SK-N-SH treated with all-trans-retinoic acid at 6 μM for 48 hours (cell line): ENCODE measurements at regions not wholly inside any gene's neighbourhood (a gene's known extent, or its start where the extent isn't known, plus 50 kb on each side); places are given as distances from the start of the nearest gene placed in this dataset.

Experiments
- BACH2 ChIP-seq: fragments of 250-450 bp; sonication (Bioruptor Pico); IDR thresholded peaks from 2 replicates; pipeline ENCODE4 v1.9.0; 2021; ENCODE audit warnings: mild to moderate bottlenecking, borderline replicate concordance
- CREB5 ChIP-seq: fragments of 250-450 bp; sonication (Bioruptor Pico); IDR thresholded peaks from 2 replicates; pipeline ENCODE4 v1.5.1; 2020; ENCODE audit warnings: low read depth, mild to moderate bottlenecking, moderate library complexity
- CSRNP3 ChIP-seq: fragments of 250-450 bp; sonication (Bioruptor Pico); IDR thresholded peaks from 2 replicates; pipeline ENCODE4 v1.5.1; 2021; ENCODE audit warnings: mild to moderate bottlenecking, moderate library complexity
- ESRRG ChIP-seq: fragments of 250-450 bp; sonication (Bioruptor Pico); IDR thresholded peaks from 2 replicates; pipeline ENCODE4 v1.6.1; 2021; ENCODE audit warnings: mild to moderate bottlenecking
- ISL1 ChIP-seq: fragments of 250-450 bp; sonication (Bioruptor Pico); IDR thresholded peaks from 2 replicates; pipeline ENCODE4 v2.1.2; 2022; ENCODE audit warnings: mild to moderate bottlenecking, moderate library complexity
- OSR1 ChIP-seq: fragments of 250-450 bp; sonication (Bioruptor Pico); IDR thresholded peaks from 2 replicates; pipeline ENCODE4 v1.8.0; 2022; ENCODE audit warnings: moderate library complexity, mild to moderate bottlenecking, inconsistent platforms
- PATZ1 ChIP-seq: fragments of 250-450 bp; sonication (Bioruptor Pico); IDR thresholded peaks from 2 replicates; pipeline ENCODE4 v1.8.0; 2020; ENCODE audit warnings: mild to moderate bottlenecking, moderate library complexity, borderline replicate concordance
- PPARA ChIP-seq: fragments of 250-450 bp; sonication (Bioruptor Pico); IDR thresholded peaks from 2 replicates; pipeline ENCODE4 v1.5.0; 2020; ENCODE audit warnings: mild to moderate bottlenecking, borderline replicate concordance
- RARB ChIP-seq: fragments of 250-450 bp; sonication (Bioruptor Pico); IDR thresholded peaks from 2 replicates; pipeline ENCODE4 v1.8.0; 2021; ENCODE audit warnings: mild to moderate bottlenecking, moderate library complexity
- ZFP3 ChIP-seq: fragments of 250-450 bp; sonication (Bioruptor Pico); IDR thresholded peaks from 2 replicates; pipeline ENCODE4 v1.5.0; 2020; ENCODE audit warnings: mild to moderate bottlenecking, moderate library complexity
- ZFP30 ChIP-seq: fragments of 450-650 bp; formaldehyde crosslinking; IDR thresholded peaks from 2 replicates; pipeline ENCODE4 v1.5.0; 2022; ENCODE audit warnings: mild to moderate bottlenecking, moderate library complexity
- ZNF8 ChIP-seq: fragments of 450-650 bp; formaldehyde crosslinking; IDR thresholded peaks from 2 replicates; pipeline ENCODE4 v1.5.0; 2020; ENCODE audit warnings: mild to moderate bottlenecking, moderate library complexity

- no peak for TF ChIP-seq ISL1
- TF ChIP-seq ZFP3 (CRISPR knock-in tag) = no peak
- no peak for TF ChIP-seq ESRRG (CRISPR knock-in tag)
- TF ChIP-seq BACH2 (CRISPR knock-in tag) = no peak
- no peak for TF ChIP-seq CREB5 (CRISPR knock-in tag)
- TF ChIP-seq ZNF8 = no peak
- no peak for TF ChIP-seq CSRNP3 (CRISPR knock-in tag)
- TF ChIP-seq RARB (CRISPR knock-in tag) = no peak
- no peak for TF ChIP-seq OSR1 (CRISPR knock-in tag)
- no peak for TF ChIP-seq PATZ1 (CRISPR knock-in tag)
- no peak for TF ChIP-seq PPARA (CRISPR knock-in tag)
- TF ChIP-seq ZFP30 = no peak
These were observed 109.2 kb upstream of the EMB start for GRCh38 chr5:50550267-50550666.
